Neural crest cell (in vitro differentiated cells): ENCODE measurements at regions not wholly inside any gene's neighbourhood (a gene's known extent, or its start where the extent isn't known, plus 50 kb on each side); places are given as distances from the start of the nearest gene placed in this dataset.

ENCODE experiments used
- DNase-seq: peaks from one replicate; pipeline ENCODE4 v3.0.0; 2021; ENCODE audit warnings: low read depth, mixed read lengths, low spot score
- H3K27ac Mint-ChIP-seq: one replicate; pipeline ENCODE4 v1.8.0; 2021; ENCODE audit warnings: mild to moderate bottlenecking, mixed read lengths; ENCODE audit not compliant: unreplicated experiment
- H3K27me3 Mint-ChIP-seq: 2 replicates; pipeline ENCODE4 v1.8.0; 2021; ENCODE audit warnings: low read depth, mild to moderate bottlenecking, mixed read lengths
- H3K36me3 Mint-ChIP-seq: 2 replicates; pipeline ENCODE4 v1.8.0; 2021; ENCODE audit warnings: low read depth, mild to moderate bottlenecking, mixed read lengths
- H3K4me1 Mint-ChIP-seq: 2 replicates; pipeline ENCODE4 v1.8.0; 2021; ENCODE audit warnings: mixed read lengths
- H3K4me3 Mint-ChIP-seq: one replicate; pipeline ENCODE4 v1.8.0; 2021; ENCODE audit warnings: mild to moderate bottlenecking, mixed read lengths
- H3K9me3 Mint-ChIP-seq: 2 replicates; pipeline ENCODE4 v1.8.0; 2021; ENCODE audit warnings: mixed read lengths
- CTCF ChIP-seq: fragments of 200-600 bp; sonication (generic); conservative IDR thresholded peaks from 2 replicates; pipeline ENCODE4 v1.5.0; 2021; ENCODE audit warnings: antibody characterized with exemption, mild to moderate bottlenecking

DNA sequence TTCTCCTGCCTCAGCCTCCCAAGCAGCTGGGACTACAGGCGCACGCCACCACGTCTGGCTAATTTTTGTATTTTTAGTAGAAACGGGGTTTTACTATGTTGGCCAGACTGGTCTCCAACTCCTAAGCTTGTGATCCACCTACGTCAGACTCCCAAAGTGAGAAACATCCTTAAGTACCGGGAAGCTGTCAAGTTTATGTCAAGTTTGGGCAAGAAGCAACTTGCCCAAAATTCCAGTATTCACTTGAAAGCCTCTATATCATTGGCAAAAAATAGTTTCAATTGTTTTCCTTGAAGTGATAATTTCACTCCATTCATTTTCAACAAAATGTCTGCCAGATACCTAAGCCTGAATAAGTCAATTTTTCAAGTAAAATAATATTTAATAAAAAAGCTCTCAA is 370.0 kb downstream of the FBXO8 start:
- Mint-ChIP-seq H3K27ac (no peak overlapping the region), H3K27me3 (peaks cover 5% of the 10 kb centered on the region), H3K4me3 (no peak overlapping the region), H3K9me3 (no peaks in the 10 kb centered on the region), H3K36me3 (no peaks in the 10 kb centered on the region), H3K4me1 (peaks cover 10% of the 10 kb centered on the region)
- TF ChIP-seq CTCF, result no peak
- no peak for DNase-seq

DNA sequence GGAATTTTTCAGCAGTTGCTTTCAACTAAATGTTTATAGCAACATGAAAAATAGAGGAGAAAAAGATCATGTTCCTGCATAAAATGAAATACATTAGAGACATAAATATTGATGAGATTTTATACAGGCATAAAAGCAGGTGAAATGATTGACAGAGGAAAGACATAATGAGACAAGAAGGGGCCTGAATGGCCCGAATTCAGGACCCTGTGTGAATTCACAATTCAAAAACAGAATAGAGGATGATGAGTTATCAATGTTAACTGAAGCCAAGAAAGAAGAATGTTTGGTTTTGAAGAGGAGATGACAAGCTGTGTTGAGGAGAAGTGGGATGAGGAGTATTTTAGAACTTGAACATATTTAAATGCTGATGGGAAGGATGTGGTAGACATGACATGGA is 371.1 kb downstream of the FBXO8 start:
- Mint-ChIP-seq H3K27me3 (peaks cover 5% of the 10 kb centered on the region), H3K36me3 (no peaks in the 10 kb centered on the region), H3K9me3 (no peaks in the 10 kb centered on the region), H3K4me1 (peaks cover 3% of the 10 kb centered on the region), H3K27ac (no peak overlapping the region), H3K4me3 (no peak overlapping the region)
- TF ChIP-seq CTCF, result no peak
- DNase-seq, result no peak

GRCh38 chr4:173910891-173911290 is 372.6 kb downstream of the FBXO8 start:
- Mint-ChIP-seq H3K4me1 (no peaks in the 10 kb centered on the region), H3K36me3 (no peaks in the 10 kb centered on the region), H3K4me3 (no peak overlapping the region), H3K27me3 (peaks cover 5% of the 10 kb centered on the region), H3K27ac (no peak overlapping the region), H3K9me3 (no peaks in the 10 kb centered on the region)
- TF ChIP-seq CTCF, result no peak
- no peak for DNase-seq

GRCh38 chr4:173909294-173909693 is 374.2 kb downstream of the FBXO8 start:
- no peak for TF ChIP-seq CTCF
- Mint-ChIP-seq H3K4me1 (no peaks in the 10 kb centered on the region), H3K9me3 (no peaks in the 10 kb centered on the region), H3K27me3 (peaks cover 5% of the 10 kb centered on the region), H3K4me3 (no peak overlapping the region), H3K36me3 (no peaks in the 10 kb centered on the region), H3K27ac (no peak overlapping the region)
- DNase-seq, result no peak

- no peak for TF ChIP-seq CTCF
Measured at GRCh38 chr4:173899813-173900212, 369.8 kb upstream of the HAND2 start.

DNA sequence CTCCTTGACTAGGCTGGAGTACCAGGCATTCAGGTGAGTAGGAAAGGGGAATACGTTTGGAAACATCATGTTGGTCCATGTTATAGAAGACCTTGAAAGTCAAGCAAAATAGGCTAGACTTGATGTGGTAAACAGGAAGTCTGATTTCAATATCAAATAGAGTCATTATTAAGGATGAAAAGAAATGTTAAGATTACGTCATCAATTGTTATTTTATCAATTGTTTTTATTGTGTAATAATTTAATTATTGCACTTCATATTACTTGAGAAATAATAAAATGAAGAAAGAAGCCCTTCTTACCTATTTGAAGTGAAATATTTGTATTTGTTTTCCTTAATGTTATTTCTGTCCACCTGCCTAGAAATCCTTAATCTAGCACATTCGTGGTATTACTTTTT is 361.0 kb upstream of the HAND2 start:
- H3K36me3 Mint-ChIP-seq, result peaks cover 6% of the 10 kb centered on the region
- H3K9me3 Mint-ChIP-seq, result peaks cover 24% of the 10 kb centered on the region
- no peak for DNase-seq
- peaks cover 10% of the 10 kb centered on the region for H3K27me3 Mint-ChIP-seq
- H3K4me1 Mint-ChIP-seq, result no peaks in the 10 kb centered on the region
- TF ChIP-seq CTCF, result no peak
- H3K4me3 Mint-ChIP-seq, result no peak overlapping the region
- no peak overlapping the region for H3K27ac Mint-ChIP-seq

More at GRCh38 chr4:173899813-173900212, 369.8 kb upstream of the HAND2 start:
- no peaks in the 10 kb centered on the region for H3K9me3 Mint-ChIP-seq
- no peaks in the 10 kb centered on the region for H3K4me1 Mint-ChIP-seq
- peaks cover 20% of the 10 kb centered on the region for H3K27me3 Mint-ChIP-seq
- DNase-seq, result no peak
- no peaks in the 10 kb centered on the region for H3K36me3 Mint-ChIP-seq
- H3K27ac Mint-ChIP-seq, result no peak overlapping the region
- no peak overlapping the region for H3K4me3 Mint-ChIP-seq
